IPS-15b (cell line): ENCODE measurements at regions not wholly inside any gene's neighbourhood (a gene's known extent, or its start where the extent isn't known, plus 50 kb on each side); places are given as distances from the start of the nearest gene placed in this dataset.

ENCODE experiments used
- H3K27me3 ChIP-seq: one replicate; pipeline ENCODE4 v1.6.1; 2013; ENCODE audit warnings: low read length; ENCODE audit not compliant: control insufficient read depth, insufficient read depth
- H3K36me3 ChIP-seq: one replicate; pipeline ENCODE4 v1.6.1; 2013; ENCODE audit warnings: low read length; ENCODE audit not compliant: control insufficient read depth, insufficient read depth
- H3K4me1 ChIP-seq: one replicate; pipeline ENCODE4 v1.6.1; 2013; ENCODE audit warnings: mild to moderate bottlenecking, low read length; ENCODE audit not compliant: control insufficient read depth, insufficient read depth
- H3K4me3 ChIP-seq: one replicate; pipeline ENCODE4 v1.5.1; 2013; ENCODE audit warnings: low read depth, low read length
- H3K9ac ChIP-seq: one replicate; pipeline ENCODE4 v1.6.1; 2013; ENCODE audit warnings: low read depth, mild to moderate bottlenecking, low read length
- H3K9me3 ChIP-seq: one replicate; pipeline ENCODE4 v1.6.1; 2013; ENCODE audit warnings: mild to moderate bottlenecking, low read length; ENCODE audit not compliant: control insufficient read depth, insufficient read depth

- peaks cover 7% of the 10 kb centered on the region for H3K4me1 ChIP-seq
- H3K27me3 ChIP-seq, result no peaks in the 10 kb centered on the region
- H3K36me3 ChIP-seq, result no peaks in the 10 kb centered on the region
- no peak overlapping the region for H3K4me3 ChIP-seq
- H3K9ac ChIP-seq, result no peak overlapping the region
- no peaks in the 10 kb centered on the region for H3K9me3 ChIP-seq
Observed at GRCh38 chr3:176562331-176562730, 635.0 kb downstream of the TBL1XR1 start.

GRCh38 chr3:176561826-176562225 is 635.5 kb downstream of the TBL1XR1 start:
- H3K9ac ChIP-seq, result no peak overlapping the region

GRCh38 chr3:176554791-176555654 is 642.3 kb downstream of the TBL1XR1 start:
- Histone ChIP-seq H3K9ac (no peak overlapping the region), H3K27me3 (no peaks in the 10 kb centered on the region), H3K4me1 (no peaks in the 10 kb centered on the region), H3K36me3 (no peaks in the 10 kb centered on the region), H3K4me3 (no peak overlapping the region), H3K9me3 (no peaks in the 10 kb centered on the region)

More at GRCh38 chr3:176561826-176562225, 635.5 kb downstream of the TBL1XR1 start:
- H3K9me3 ChIP-seq, result no peaks in the 10 kb centered on the region
- H3K4me3 ChIP-seq, result no peak overlapping the region
- no peaks in the 10 kb centered on the region for H3K27me3 ChIP-seq
- no peaks in the 10 kb centered on the region for H3K36me3 ChIP-seq
- peaks cover 2% of the 10 kb centered on the region for H3K4me1 ChIP-seq

- Histone ChIP-seq H3K27me3 (no peaks in the 10 kb centered on the region), H3K4me1 (no peaks in the 10 kb centered on the region), H3K9me3 (no peaks in the 10 kb centered on the region), H3K36me3 (no peaks in the 10 kb centered on the region), H3K4me3 (no peak overlapping the region), H3K9ac (no peak overlapping the region)
Observed at GRCh38 chr3:176554264-176554663, 643.0 kb downstream of the TBL1XR1 start.

GRCh38 chr3:176526942-176527341 is 670.3 kb downstream of the TBL1XR1 start:
- Histone ChIP-seq H3K27me3 (no peaks in the 10 kb centered on the region), H3K4me1 (peaks cover 18% of the 10 kb centered on the region), H3K4me3 (no peak overlapping the region), H3K9me3 (no peaks in the 10 kb centered on the region), H3K9ac (no peak overlapping the region), H3K36me3 (peaks cover 4% of the 10 kb centered on the region)

GRCh38 chr3:176526225-176526624 is 671.1 kb downstream of the TBL1XR1 start:
- Histone ChIP-seq H3K36me3 (peaks cover 4% of the 10 kb centered on the region), H3K4me3 (no peak overlapping the region), H3K27me3 (no peaks in the 10 kb centered on the region), H3K9me3 (no peaks in the 10 kb centered on the region), H3K9ac (no peak overlapping the region), H3K4me1 (peaks cover 24% of the 10 kb centered on the region)

GRCh38 chr3:176523114-176523513 is 674.2 kb downstream of the TBL1XR1 start:
- Histone ChIP-seq H3K27me3 (no peaks in the 10 kb centered on the region), H3K4me3 (no peak overlapping the region), H3K9ac (no peak overlapping the region), H3K4me1 (peaks cover 24% of the 10 kb centered on the region), H3K9me3 (no peaks in the 10 kb centered on the region), H3K36me3 (peaks cover 4% of the 10 kb centered on the region)

- Histone ChIP-seq H3K36me3 (peaks cover 4% of the 10 kb centered on the region), H3K4me1 (peaks cover 24% of the 10 kb centered on the region), H3K4me3 (no peak overlapping the region), H3K9me3 (no peaks in the 10 kb centered on the region), H3K9ac (no peak overlapping the region), H3K27me3 (no peaks in the 10 kb centered on the region)
Observed at GRCh38 chr3:176522436-176522835, 674.8 kb downstream of the TBL1XR1 start.

- H3K27me3 ChIP-seq, result no peaks in the 10 kb centered on the region
- no peaks in the 10 kb centered on the region for H3K9me3 ChIP-seq
- H3K36me3 ChIP-seq, result peaks cover 4% of the 10 kb centered on the region
- no peak overlapping the region for H3K9ac ChIP-seq
- H3K4me1 ChIP-seq, result peaks cover 24% of the 10 kb centered on the region
- H3K4me3 ChIP-seq, result no peak overlapping the region
Observed at GRCh38 chr3:176521531-176522175, 675.6 kb downstream of the TBL1XR1 start.

- Histone ChIP-seq H3K9me3 (peaks cover 21% of the 10 kb centered on the region), H3K27me3 (no peaks in the 10 kb centered on the region), H3K4me1 (no peaks in the 10 kb centered on the region), H3K36me3 (no peaks in the 10 kb centered on the region), H3K4me3 (no peak overlapping the region), H3K9ac (no peak overlapping the region)
Observed at GRCh38 chr3:176514297-176514696, 683.0 kb downstream of the TBL1XR1 start.

- Histone ChIP-seq H3K9me3 (peaks cover 21% of the 10 kb centered on the region), H3K36me3 (no peaks in the 10 kb centered on the region), H3K4me3 (no peak overlapping the region), H3K9ac (no peak overlapping the region), H3K4me1 (no peaks in the 10 kb centered on the region), H3K27me3 (no peaks in the 10 kb centered on the region)
Observed at GRCh38 chr3:176513604-176514003, 683.7 kb downstream of the TBL1XR1 start.

- H3K9me3 ChIP-seq, result peaks cover 21% of the 10 kb centered on the region
- no peak overlapping the region for H3K4me3 ChIP-seq
- no peaks in the 10 kb centered on the region for H3K27me3 ChIP-seq
- no peak overlapping the region for H3K9ac ChIP-seq
- H3K36me3 ChIP-seq, result no peaks in the 10 kb centered on the region
- H3K4me1 ChIP-seq, result no peaks in the 10 kb centered on the region
Observed at GRCh38 chr3:176512037-176512436, 685.2 kb downstream of the TBL1XR1 start.
